IPS-18a (cell line): ENCODE measurements at regions not wholly inside any gene's neighbourhood (a gene's known extent, or its start where the extent isn't known, plus 50 kb on each side); places are given as distances from the start of the nearest gene placed in this dataset.

ENCODE experiments used
- H3K27ac ChIP-seq: one replicate; pipeline ENCODE4 v1.5.1; 2013; ENCODE audit warnings: low read length
- H3K27me3 ChIP-seq: one replicate; pipeline ENCODE4 v1.6.1; 2013; ENCODE audit warnings: mild to moderate bottlenecking, low read length; ENCODE audit not compliant: control insufficient read depth, insufficient read depth
- H3K36me3 ChIP-seq: one replicate; pipeline ENCODE4 v1.6.1; 2013; ENCODE audit warnings: low read depth, low read length; ENCODE audit not compliant: control insufficient read depth
- H3K4me1 ChIP-seq: one replicate; pipeline ENCODE4 v1.6.1; 2013; ENCODE audit warnings: low read depth, low read length; ENCODE audit not compliant: control insufficient read depth
- H3K4me3 ChIP-seq: one replicate; pipeline ENCODE4 v1.5.1; 2013; ENCODE audit warnings: low read length
- H3K9ac ChIP-seq: one replicate; pipeline ENCODE4 v1.6.1; 2013; ENCODE audit warnings: mild to moderate bottlenecking, low read length, moderate library complexity
- H3K9me3 ChIP-seq: one replicate; pipeline ENCODE4 v1.6.1; 2013; ENCODE audit warnings: low read depth, low read length; ENCODE audit not compliant: control insufficient read depth

DNA sequence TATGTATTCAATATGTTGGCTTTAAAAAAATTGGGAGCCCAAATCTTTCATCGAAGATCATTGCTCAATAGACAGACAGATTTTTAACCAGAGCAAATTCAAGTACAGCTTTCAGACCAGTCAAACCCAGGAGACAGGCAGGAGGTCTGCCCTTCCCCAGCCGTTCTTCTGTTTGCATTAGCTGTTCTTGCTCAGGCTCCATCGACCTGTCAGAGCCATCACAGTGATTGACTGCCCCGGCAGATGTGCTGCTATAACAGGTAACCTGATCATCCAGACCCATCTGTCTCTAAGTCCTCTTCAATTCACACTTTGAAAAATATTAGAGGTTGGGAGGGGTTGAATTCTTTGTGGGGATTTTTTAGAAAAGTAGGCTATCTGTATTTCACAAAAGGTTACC is 453.5 kb downstream of the FOXG1 start:
- H3K27me3 ChIP-seq = no peaks in the 10 kb centered on the region
- H3K27ac ChIP-seq = no peak overlapping the region
- H3K4me1 ChIP-seq = no peaks in the 10 kb centered on the region
- no peak overlapping the region for H3K9ac ChIP-seq
- H3K9me3 ChIP-seq = no peaks in the 10 kb centered on the region
- no peaks in the 10 kb centered on the region for H3K36me3 ChIP-seq
- no peak overlapping the region for H3K4me3 ChIP-seq

- no peaks in the 10 kb centered on the region for H3K27me3 ChIP-seq
Observed at GRCh38 chr14:29220566-29220965, 454.0 kb downstream of the FOXG1 start.

DNA sequence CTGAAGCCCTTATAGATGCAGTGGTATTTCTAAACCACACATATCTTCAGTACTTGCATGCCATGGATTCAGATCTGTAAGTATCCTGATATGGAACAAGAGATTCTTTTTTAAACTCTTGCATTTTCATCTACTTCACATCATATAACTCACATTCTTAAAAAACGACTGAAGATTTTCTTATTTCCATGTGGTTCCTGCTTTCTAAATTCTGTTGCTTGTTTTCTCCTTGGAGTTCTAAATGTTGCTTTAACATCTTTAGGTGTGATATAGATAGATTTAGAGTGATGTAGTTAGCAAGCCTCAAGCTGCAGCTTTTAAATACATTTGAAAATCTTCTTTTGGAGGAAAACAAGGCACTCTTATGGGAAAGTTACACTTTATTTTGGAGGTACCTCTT is 455.4 kb downstream of the FOXG1 start:
- H3K36me3 ChIP-seq = no peaks in the 10 kb centered on the region
- H3K27ac ChIP-seq = no peak overlapping the region
- H3K27me3 ChIP-seq = no peaks in the 10 kb centered on the region
- no peaks in the 10 kb centered on the region for H3K4me1 ChIP-seq
- no peak overlapping the region for H3K4me3 ChIP-seq
- H3K9ac ChIP-seq = no peak overlapping the region
- no peaks in the 10 kb centered on the region for H3K9me3 ChIP-seq

More at GRCh38 chr14:29220566-29220965, 454.0 kb downstream of the FOXG1 start:
- Histone ChIP-seq H3K36me3 (no peaks in the 10 kb centered on the region), H3K27ac (no peak overlapping the region), H3K9ac (no peak overlapping the region), H3K9me3 (no peaks in the 10 kb centered on the region), H3K4me3 (no peak overlapping the region), H3K4me1 (no peaks in the 10 kb centered on the region)

GRCh38 chr14:29222671-29223268 is 456.2 kb downstream of the FOXG1 start:
- Histone ChIP-seq H3K4me3 (no peak overlapping the region), H3K4me1 (no peaks in the 10 kb centered on the region), H3K9me3 (no peaks in the 10 kb centered on the region), H3K9ac (no peak overlapping the region), H3K27me3 (no peaks in the 10 kb centered on the region), H3K27ac (no peak overlapping the region), H3K36me3 (no peaks in the 10 kb centered on the region)

GRCh38 chr14:29223947-29224346 is 457.4 kb downstream of the FOXG1 start:
- Histone ChIP-seq H3K27me3 (no peaks in the 10 kb centered on the region), H3K4me3 (no peak overlapping the region), H3K9me3 (no peaks in the 10 kb centered on the region), H3K36me3 (no peaks in the 10 kb centered on the region), H3K27ac (no peak overlapping the region), H3K9ac (no peak overlapping the region), H3K4me1 (no peaks in the 10 kb centered on the region)

DNA sequence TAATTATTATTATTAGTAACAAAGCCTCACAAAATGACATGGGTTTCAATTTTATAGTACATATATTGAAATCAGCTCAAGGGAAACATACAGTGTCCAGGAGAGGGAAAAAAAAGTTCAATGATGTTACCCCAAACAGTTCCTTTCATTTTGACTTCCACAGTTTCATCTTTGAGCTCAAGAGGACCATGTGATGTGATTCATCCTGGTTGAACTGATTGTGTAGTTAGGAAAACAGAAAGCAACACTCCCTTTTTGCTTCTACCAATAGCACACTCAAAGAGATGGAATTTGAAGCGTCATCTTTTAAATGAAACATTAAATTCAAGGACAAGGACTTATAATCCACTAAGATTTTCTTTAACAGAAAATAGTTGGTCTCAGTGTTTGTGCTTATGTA is 461.0 kb downstream of the FOXG1 start:
- no peak overlapping the region for H3K9ac ChIP-seq
- no peak overlapping the region for H3K4me3 ChIP-seq
- no peaks in the 10 kb centered on the region for H3K4me1 ChIP-seq
- no peaks in the 10 kb centered on the region for H3K36me3 ChIP-seq
- no peak overlapping the region for H3K27ac ChIP-seq
- no peaks in the 10 kb centered on the region for H3K9me3 ChIP-seq
- H3K27me3 ChIP-seq = no peaks in the 10 kb centered on the region

DNA sequence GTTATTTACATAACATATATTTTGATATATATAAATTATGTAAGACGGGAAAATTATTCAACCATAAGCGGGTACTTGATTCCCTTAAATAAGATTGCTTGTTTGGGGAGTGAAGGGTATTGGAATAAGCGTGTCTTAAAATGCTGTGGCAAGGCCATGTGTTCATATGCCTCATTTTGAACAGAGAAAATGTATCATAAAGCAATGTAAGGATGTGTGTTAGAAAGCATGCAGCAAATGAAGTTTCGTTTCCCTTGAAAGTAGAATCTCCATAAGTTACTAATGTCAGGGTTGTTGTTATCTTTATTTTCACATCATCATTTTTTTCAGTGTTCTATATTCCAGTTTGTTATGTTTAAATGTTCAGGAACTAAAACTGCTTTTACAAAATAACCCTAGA is 465.6 kb downstream of the FOXG1 start:
- Histone ChIP-seq H3K9ac (no peak overlapping the region), H3K27me3 (no peaks in the 10 kb centered on the region), H3K4me1 (no peaks in the 10 kb centered on the region), H3K36me3 (no peaks in the 10 kb centered on the region), H3K9me3 (no peaks in the 10 kb centered on the region), H3K27ac (no peak overlapping the region), H3K4me3 (no peak overlapping the region)

DNA sequence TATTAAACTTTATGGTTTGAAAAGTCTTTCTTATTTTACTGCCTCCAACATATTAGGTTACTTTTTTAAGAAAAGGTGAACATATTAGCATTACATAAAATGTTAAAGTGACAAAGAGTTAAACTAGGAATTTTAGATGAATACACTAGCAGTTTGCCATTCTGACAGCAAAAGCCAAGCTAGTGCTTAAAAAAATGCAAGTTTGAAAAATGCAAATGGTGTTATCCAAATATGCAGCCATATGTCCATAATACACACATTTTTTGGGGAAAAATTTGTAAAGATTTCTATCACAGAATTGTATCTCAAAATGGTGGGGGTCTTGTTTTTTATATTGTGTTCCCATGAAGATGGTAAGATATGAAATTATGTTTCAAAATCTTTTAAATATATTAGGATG is 466.1 kb downstream of the FOXG1 start:
- no peaks in the 10 kb centered on the region for H3K9me3 ChIP-seq
- no peak overlapping the region for H3K9ac ChIP-seq
- no peak overlapping the region for H3K27ac ChIP-seq
- no peaks in the 10 kb centered on the region for H3K27me3 ChIP-seq
- H3K4me3 ChIP-seq = no peak overlapping the region
- H3K36me3 ChIP-seq = no peaks in the 10 kb centered on the region
- H3K4me1 ChIP-seq = no peaks in the 10 kb centered on the region

- H3K9me3 ChIP-seq = no peaks in the 10 kb centered on the region
- H3K9ac ChIP-seq = no peak overlapping the region
- no peaks in the 10 kb centered on the region for H3K36me3 ChIP-seq
- H3K27me3 ChIP-seq = no peaks in the 10 kb centered on the region
- H3K27ac ChIP-seq = no peak overlapping the region
- H3K4me3 ChIP-seq = no peak overlapping the region
- no peaks in the 10 kb centered on the region for H3K4me1 ChIP-seq
Observed at GRCh38 chr14:29233188-29233587, 466.6 kb downstream of the FOXG1 start.

- Histone ChIP-seq H3K27ac (no peak overlapping the region), H3K4me3 (no peak overlapping the region), H3K27me3 (no peaks in the 10 kb centered on the region), H3K9me3 (no peaks in the 10 kb centered on the region), H3K36me3 (no peaks in the 10 kb centered on the region), H3K4me1 (no peaks in the 10 kb centered on the region), H3K9ac (no peak overlapping the region)
Observed at GRCh38 chr14:29235991-29236390, 469.4 kb downstream of the FOXG1 start.

- Histone ChIP-seq H3K9me3 (no peaks in the 10 kb centered on the region), H3K4me1 (no peaks in the 10 kb centered on the region), H3K27me3 (no peaks in the 10 kb centered on the region), H3K9ac (no peak overlapping the region), H3K4me3 (no peak overlapping the region), H3K36me3 (no peaks in the 10 kb centered on the region), H3K27ac (no peak overlapping the region)
Observed at GRCh38 chr14:29236401-29236800, 469.8 kb downstream of the FOXG1 start.

DNA sequence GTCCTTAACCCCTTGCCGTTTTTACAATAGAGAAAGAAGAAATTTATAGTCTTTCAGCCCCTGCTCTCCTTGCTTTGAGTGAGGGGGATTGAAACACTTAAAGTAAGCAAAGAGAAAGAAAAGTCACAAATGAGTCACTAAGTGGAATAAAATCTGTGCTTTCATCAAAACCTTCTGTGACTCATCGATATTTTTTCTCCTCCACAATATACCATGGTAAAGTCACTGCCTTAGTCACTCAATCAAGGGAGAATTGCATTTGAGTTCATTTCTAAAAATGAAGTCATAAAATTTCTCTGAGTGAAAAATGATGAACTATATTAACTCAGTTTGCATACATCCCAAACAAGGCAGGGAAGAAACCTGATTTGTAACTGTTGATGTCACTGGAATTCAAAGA is 470.3 kb downstream of the FOXG1 start:
- Histone ChIP-seq H3K36me3 (no peaks in the 10 kb centered on the region), H3K4me1 (no peaks in the 10 kb centered on the region), H3K9ac (no peak overlapping the region), H3K9me3 (no peaks in the 10 kb centered on the region), H3K27me3 (no peaks in the 10 kb centered on the region), H3K4me3 (no peak overlapping the region), H3K27ac (no peak overlapping the region)
